ENCODE measurements at regions not wholly inside any gene's neighbourhood (a gene's known extent, or its start where the extent isn't known, plus 50 kb on each side); places are given as distances from the start of the nearest gene placed in this dataset.

DNA sequence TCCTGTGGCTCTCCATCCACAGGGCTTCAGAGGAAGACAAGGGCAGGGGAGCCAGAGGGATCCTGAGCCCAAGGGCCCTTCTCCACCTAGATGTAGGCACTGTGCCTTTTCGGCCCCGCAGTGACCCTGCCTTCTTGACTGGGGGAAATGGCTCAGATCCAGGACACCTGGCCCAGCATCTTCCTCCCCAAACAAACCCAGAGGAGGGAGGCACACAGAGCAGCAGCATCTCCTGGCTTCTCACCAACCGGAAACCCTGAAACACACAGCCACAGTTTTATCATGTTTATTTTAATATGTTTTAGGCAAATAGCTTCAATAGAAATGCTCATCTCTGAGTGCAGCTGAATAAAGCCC lies 84.5 kb upstream of the LRFN2 start:
- no peak for TF ChIP-seq EZH2phosphoT487 (IDR thresholded peaks at IDR 0.05; ENCODE audit: borderline replicate concordance, low read length)
- TF ChIP-seq, protein P1, sequence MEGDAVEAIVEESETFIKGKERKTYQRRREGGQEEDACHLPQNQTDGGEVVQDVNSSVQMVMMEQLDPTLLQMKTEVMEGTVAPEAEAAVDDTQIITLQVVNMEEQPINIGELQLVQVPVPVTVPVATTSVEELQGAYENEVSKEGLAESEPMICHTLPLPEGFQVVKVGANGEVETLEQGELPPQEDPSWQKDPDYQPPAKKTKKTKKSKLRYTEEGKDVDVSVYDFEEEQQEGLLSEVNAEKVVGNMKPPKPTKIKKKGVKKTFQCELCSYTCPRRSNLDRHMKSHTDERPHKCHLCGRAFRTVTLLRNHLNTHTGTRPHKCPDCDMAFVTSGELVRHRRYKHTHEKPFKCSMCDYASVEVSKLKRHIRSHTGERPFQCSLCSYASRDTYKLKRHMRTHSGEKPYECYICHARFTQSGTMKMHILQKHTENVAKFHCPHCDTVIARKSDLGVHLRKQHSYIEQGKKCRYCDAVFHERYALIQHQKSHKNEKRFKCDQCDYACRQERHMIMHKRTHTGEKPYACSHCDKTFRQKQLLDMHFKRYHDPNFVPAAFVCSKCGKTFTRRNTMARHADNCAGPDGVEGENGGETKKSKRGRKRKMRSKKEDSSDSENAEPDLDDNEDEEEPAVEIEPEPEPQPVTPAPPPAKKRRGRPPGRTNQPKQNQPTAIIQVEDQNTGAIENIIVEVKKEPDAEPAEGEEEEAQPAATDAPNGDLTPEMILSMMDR (IDR thresholded peaks at IDR 0.05; ENCODE audit: low read depth, low read length, poor library complexity, severe bottlenecking), result no peak

All from DOHH2 (cell line).